K562 (cell line): ENCODE measurements at regions not wholly inside any gene's neighbourhood (a gene's known extent, or its start where the extent isn't known, plus 50 kb on each side); places are given as distances from the start of the nearest gene placed in this dataset.

ENCODE experiments used
- CTCF ChIP-seq, 3 experiments: IDR thresholded peaks in 2 of 3; conservative IDR thresholded peaks in 1 of 3; 2 replicates each; pipeline ENCODE4 v1.5.1; 2011 to 2012; ENCODE audit warnings: low read length in 3 of 3, mild to moderate bottlenecking in 3 of 3, control low read depth in 2 of 3, improper control_type of control experiment in 1 of 3, inconsistent platforms in 1 of 3, low read depth in 1 of 3, mixed read lengths in 1 of 3, moderate library complexity in 1 of 3; ENCODE audit not compliant: insufficient read depth in 2 of 3
- EHMT2 ChIP-seq: fragments of 450-650 bp; IDR thresholded peaks from 2 replicates; pipeline ENCODE4 v1.6.1; 2018; ENCODE audit warnings: antibody characterized with exemption
- EZH2 ChIP-seq: IDR thresholded peaks from 2 replicates; pipeline ENCODE4 v1.6.1; 2012; ENCODE audit warnings: low read depth, mild to moderate bottlenecking, inconsistent platforms, low read length, borderline replicate concordance
- ILK ChIP-seq: fragments of 450-650 bp; IDR thresholded peaks from 2 replicates; pipeline ENCODE4 v1.6.1; 2016; ENCODE audit warnings: missing genetic modification characterization, low read depth, mild to moderate bottlenecking, missing compliant biosample characterization, moderate library complexity, borderline replicate concordance
- MEIS2 ChIP-seq: fragments of 450-650 bp; IDR thresholded peaks from 2 replicates; pipeline ENCODE4 v1.6.1; 2014; ENCODE audit warnings: mild to moderate bottlenecking; ENCODE audit not compliant: partially characterized antibody
- ZNF12 ChIP-seq: sonication (generic); formaldehyde crosslinking; IDR thresholded peaks from 2 replicates; pipeline ENCODE4 v1.4.0; 2020; ENCODE audit warnings: mild to moderate bottlenecking, missing genetic modification reagents

GRCh38 chr10:78927257-78927995 is 141.3 kb upstream of the ZMIZ1 start:
- no peak for TF ChIP-seq ILK (tag)
- TF ChIP-seq ZNF12 (CRISPR knock-in tag): no peak
- TF ChIP-seq CTCF (IDR thresholded peaks at IDR 0.05 in 2 of 3, conservative IDR thresholded peaks at IDR 0.05 in 1 of 3; ENCODE audit: insufficient read depth in 2 of 3, low read depth in 1 of 3, low read length in 3 of 3): no peak
- no peak for TF ChIP-seq EZH2
- TF ChIP-seq MEIS2: no peak
- no peak for TF ChIP-seq EHMT2
